ENCODE measurements at regions not wholly inside any gene's neighbourhood (a gene's known extent, or its start where the extent isn't known, plus 50 kb on each side); places are given as distances from the start of the nearest gene placed in this dataset.
"Not testable (repeated sequence)": the region's sequence is repeated elsewhere in the genome, so short reads cannot be mapped to it uniquely, and the experiment has no call there.

DNA sequence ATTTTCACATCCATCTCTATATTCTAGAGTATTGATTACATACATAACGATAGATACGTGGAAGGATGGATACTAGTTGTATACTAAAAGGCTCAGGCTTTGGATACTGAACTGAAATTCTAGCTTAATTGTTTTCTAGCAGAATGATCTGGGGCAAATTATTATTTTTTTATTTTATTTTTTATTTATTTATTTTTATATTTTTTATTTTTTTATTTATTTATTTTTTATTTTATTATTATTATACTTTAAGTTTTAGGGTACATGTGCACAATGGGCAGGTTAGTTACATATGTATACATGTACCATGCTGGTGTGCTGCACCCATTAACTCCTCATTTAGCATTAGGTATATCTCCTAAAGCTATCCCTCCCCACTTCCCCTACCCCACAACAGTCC, 432.6 kb upstream of the GRM7 start:
- DNase-seq (ENCODE audit: low spot score), result not testable (repeated sequence)

DNA sequence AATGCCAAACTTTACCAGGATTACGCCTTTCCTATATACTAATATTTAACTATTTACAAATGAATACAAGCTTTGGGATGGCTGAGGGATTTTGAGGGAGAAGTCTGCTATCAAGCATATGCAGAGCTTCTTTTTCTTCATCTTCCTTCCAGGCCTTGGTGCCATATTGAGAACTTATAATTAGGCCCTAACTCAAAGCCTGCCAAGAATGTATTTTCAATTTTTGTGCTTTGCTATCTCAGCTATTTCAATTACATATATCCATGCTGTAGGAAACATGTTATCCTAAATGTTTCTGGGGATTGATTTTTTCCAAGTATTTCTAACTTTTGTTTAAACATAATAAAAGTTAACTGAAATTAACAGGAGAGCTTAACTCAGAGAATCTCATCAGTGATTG, 425.0 kb upstream of the GRM7 start:
- no peak for DNase-seq (ENCODE audit: low spot score)

DNA sequence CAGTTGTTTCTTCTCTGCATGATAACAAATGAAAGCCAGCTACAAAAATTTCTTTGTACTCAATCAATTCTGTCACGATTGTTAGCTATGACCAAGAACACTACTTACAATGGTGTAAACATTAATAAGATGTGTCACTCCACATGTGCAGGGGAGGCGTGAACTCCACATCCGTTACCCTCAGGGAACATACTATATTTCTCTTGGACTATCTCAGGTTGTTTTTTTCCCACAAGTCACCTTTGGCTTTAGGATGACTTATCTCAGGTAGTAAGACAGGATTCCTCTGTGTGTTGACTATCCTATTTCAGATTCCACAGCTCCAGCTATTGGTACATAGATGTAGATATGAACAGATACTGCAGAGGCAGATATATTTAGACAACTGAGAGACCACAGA, 423.3 kb upstream of the GRM7 start:
- no peak for DNase-seq (ENCODE audit: low spot score)

DNA sequence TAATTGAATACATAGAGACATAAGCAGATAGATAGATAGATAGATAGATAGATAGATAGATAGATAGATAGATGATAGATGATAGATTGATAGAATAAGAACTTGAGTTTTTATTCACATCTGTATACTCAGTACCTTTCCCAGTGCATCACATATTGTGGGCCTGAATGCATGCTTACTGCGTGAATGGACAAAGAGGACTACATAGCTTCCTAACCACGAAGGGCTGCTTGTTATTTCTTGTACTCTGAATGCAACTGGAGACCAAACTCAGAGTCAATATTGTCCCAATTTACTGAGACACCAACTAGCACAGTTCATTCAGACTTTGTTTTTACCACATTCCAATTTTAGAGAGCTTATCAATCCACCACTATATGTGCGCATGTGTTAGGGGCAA, 422.9 kb upstream of the GRM7 start:
- DNase-seq (ENCODE audit: low spot score), result no peak

DNA sequence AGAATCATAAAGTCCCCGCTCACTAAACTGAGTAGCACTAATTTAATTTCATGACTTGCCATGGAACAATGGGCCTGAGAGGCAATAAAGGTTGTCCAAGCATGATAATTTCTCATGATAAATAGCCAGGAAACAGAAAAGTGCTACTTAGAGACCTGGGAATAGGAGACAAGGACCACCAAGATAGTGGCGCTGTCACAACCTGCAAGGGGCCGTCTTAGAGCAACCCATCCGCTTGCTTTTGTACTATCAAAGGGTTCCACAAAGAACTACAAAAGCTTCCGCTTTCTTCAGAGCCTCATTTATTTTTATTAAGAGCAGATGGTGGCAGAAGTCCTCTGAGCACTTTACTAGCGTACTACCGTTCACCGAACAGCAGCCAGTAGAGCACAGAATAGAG, 421.7 kb upstream of the GRM7 start:
- DNase-seq (ENCODE audit: low spot score), result no peak

DNA sequence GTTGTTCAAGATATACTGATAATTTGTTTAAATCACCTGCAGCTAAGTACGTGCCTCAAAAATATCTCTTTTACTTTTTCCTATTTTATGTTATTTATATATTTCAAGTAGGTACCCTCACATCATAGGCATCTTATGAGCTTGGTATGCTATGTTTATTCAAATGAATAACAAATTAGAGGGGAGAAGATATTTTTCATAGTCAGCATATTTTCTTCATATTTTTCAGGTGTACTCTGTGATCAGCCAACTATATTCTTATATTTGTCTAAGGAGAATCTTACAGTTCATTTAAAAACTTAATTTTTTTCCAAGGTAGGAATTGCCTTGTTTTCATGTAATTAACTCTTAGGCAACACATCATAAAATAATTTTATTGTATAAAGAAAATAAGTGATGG, 421.1 kb upstream of the GRM7 start:
- no peak for DNase-seq (ENCODE audit: low spot score)

DNA sequence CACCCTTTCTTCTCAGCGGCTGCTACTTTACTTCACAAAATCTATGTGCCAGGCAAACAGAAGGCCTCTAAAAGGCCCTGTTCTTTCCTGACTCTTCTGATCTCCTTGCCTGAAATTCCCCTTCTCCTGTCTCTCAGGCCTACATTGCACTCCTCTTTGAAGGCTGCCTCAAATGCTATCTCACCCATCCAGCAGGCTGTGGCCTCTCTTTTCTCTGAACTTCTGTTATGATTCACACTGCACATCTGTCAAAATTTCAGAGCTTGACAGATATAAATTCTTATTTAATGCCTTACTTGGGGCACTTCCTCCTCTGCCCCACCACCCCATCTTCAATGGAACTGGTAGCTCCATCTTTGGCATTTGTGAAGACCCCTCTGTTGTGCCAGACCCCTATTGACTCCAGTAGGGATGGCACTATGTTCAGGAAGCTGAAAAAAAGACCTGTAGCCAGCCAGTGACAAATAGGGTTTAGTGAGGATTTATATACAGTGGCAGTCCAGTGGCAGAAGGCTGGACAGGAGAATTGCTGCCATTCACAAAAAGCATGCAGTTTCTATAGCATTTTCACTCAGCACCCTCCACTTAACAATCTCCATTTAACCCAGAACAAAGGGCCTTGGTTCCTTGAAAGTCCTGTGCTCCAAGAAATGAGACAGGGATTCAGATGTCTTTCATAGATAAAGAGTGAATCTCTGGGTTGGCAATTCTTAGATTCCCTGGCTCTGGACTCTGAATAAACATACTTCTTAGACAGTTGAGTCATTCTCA, 415.8 kb upstream of the GRM7 start:
- no peak for DNase-seq (ENCODE audit: low spot score)

DNA sequence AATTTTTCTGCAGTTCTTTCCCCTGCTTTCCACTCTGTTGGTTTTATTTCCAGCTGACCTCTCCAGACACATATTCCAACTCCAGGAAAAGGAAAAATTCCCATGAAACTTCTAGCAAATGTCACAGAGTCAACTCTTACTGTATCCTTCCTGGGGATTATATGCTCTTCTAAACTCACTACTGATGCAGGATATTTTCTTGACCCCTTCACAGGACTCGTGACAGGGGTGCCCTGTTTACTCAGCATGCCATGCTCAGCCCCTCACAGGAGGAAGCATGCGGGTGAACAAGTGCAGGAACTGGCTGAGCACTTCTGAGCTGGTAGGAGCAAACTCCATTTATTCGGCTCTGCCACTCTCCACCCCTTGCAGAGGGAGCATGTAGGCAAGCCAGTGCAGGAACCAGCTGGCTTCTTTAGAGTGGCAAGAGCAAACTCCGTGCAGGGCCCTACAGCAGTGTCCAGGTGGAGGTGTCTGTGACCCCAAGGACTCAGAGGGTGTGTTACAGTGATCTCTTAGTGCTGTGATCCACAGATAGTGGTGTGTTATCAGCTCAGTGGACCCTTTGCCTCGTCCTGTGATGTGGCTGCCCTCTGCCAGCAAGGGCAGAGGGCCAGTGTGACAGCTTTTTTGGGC, 413.6 kb upstream of the GRM7 start:
- DNase-seq (ENCODE audit: low spot score), result no peak

DNA sequence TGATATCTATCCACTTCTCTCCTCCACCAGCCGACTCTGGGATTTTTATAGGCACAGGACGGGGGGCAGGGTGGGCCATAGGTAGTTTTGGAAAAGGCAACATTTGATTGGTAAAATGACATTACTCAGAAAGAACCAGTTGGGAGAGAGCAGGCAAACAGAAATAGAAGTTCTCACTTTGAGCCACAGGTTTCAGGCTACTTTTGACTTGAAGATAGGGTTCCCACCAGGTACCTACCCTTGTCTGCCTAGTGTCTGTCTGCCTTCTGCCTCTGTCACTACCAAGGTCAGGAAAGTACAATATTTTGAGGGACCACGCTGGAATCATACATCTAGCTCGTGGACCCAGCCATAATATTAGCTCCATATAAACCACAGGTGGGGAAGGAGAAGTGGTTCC, 412.9 kb upstream of the GRM7 start:
- DNase-seq (ENCODE audit: low spot score), result no peak

DNA sequence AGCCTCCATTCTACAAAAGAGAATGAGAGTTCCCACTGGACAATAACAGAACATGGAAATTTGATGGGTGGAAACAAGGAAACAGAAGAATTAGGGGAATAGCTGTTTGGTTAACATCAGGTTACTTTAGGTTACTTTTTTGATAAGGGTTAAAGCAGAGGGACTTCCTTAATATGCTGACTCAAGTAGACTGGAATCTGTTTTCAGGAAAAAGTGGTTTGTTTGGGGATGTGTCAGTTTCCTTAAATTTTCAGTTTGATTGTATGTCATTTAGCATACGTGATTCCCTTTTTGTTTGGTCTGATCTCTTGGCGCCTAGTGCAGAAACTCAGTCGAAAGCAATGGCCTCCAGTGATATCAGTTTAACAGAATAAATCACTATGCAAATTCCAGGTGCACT, 411.8 kb upstream of the GRM7 start:
- DNase-seq (ENCODE audit: low spot score), result no peak

DNA sequence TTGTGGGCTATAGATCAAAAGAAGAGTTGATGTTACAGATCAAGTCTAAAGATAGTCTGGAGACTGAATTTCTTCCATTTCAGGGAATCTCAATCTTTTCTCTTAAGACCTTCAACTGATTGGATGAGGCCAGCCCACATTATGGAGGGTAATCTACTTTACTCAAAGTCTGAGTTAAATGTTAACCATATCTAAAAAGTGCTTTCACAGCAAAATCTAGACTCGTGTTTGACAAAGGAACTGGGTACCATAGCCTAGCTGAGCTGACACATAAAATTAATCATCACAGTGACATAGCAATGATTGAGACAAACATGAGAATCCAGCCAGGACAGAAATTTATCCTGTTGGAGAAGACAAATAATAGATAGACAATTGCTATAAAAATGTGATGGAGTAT, 407.9 kb upstream of the GRM7 start:
- DNase-seq (ENCODE audit: low spot score), result no peak

DNA sequence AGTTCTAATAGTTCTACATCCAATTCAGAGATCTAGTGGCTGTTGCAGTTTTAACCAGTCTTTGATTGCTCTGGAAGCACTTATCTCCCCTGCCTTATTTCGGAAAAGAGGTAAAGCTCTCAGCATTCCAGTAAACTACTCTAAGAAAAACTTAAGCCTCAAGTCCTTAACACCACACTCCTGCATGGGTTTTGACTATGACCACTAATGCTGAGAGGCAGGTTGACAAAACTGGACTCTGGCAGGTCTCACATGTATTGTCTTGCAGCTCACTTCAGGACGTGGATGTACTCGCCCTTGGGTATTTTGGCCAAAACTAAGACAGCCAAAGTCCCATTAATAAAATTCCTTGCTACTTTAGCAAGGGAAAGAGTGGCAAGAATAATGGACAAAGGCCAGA, 405.9 kb upstream of the GRM7 start:
- DNase-seq (ENCODE audit: low spot score), result no peak

DNA sequence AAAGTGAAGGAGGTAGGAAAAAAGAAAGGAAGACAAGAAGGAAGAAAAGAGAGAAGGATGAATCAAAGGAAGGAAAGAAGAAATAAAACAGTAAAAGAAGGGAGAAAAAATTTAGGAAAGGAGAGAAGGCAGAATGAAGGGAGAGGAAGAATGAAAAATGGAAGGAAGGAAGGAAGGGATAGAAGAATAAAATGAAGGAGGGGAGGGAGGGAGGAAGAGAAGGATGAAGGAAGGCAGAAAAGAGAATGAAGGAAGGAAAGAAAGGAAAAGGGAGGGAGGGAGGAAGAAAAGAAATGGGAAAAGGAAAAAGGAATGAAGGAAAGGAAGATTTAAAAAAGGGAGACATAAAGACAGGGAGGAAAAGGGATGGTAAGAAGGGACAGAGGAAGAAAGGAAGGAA, 393.7 kb upstream of the GRM7 start:
- DNase-seq (ENCODE audit: low spot score), result no peak

DNA sequence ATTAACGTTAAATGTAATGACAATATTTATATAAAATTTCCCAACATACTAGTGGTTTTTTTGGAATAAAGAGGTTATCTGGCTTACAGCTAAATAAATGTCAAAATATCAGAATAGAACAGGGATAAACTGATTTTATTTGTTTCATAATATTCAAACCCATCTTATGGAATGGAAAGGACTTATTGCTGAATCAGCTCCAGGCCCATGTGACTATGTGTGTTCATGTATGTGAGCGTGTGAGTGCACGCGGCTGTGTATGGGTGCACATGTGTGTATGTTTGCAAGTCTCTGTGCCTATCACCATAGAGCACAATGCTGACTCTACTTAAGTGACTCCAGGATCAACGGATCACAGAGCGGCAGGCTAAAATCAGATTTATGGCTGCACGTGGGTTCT, 392.3 kb upstream of the GRM7 start:
- DNase-seq (ENCODE audit: low spot score), result no peak

DNA sequence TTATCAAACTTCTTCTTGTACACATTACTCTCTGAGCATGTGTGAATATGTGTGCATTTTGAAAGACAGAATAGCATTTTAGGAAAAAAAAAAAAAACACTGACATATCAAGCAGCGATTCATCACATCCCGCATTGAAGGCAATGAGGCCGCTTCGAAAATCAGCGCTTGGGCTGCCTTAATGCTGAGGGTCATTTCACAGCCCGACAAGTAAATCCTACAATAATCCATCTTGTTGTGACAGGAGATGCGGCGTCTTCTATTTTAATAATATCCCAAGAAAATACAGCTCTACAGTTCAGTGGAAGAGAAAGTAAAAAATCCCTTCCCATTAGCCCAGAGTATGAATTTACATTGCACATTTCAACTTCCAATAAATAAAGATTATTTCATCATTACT, 389.2 kb upstream of the GRM7 start:
- no peak for DNase-seq (ENCODE audit: low spot score)

DNA sequence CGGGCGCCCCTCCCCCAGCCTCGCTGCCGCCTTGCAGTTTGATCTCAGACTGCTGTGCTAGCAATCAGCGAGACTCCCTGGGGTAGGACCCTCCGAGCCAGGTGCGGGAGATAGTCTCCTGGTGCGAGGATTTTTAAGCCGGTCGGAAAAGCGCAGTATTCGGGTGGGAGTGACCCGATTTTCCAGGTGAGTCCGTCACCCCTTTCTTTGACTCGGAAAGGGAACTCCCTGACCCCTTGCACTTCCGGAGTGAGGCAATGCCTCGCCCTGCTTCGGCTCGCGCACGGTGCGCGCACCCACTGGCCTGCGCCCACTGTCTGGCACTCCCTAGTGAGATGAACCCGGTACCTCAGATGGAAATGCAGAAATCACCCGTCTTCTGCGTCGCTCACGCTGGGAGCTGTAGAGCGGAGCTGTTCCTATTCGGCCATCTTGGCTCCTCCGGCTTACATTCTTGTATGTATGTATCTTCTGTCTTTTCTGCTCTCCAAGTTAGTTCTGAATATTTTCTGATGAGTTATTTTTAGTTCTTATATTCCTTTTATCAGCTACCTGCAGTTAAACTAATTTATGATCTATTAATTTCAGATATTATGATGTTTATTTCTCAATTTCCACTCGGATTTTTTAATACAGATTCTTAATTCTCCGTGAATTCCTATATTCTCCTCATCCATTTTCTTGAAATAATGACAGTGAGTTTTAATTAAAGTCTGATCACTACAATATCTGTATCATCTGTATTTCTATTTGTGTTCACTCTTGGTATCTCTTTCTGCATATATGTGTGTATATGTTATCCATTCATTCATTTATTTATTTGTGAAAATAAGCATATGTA, 370.2 kb upstream of the GRM7 start:
- DNase-seq (ENCODE audit: low spot score), result not testable (repeated sequence)

DNA sequence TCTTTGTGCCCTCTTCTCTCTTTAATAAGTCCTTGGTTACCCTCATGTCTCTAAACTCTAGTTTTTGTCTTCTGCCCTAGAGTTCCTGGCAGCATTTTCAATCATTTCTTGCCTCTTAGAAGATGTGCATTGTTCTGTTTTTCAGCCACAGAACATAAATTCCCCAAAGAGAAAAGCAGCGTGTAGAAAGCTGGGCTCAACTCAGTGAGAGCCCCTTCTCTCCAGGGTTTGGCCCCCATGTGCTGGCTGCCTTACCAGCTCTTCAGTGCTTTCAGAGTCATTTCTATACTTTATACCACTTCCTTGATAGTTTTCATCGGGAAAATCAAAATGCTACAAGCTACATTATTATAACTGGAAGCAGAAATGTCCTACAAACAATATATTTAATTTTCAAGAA, 369.1 kb upstream of the GRM7 start:
- no peak for DNase-seq (ENCODE audit: low spot score)

DNA sequence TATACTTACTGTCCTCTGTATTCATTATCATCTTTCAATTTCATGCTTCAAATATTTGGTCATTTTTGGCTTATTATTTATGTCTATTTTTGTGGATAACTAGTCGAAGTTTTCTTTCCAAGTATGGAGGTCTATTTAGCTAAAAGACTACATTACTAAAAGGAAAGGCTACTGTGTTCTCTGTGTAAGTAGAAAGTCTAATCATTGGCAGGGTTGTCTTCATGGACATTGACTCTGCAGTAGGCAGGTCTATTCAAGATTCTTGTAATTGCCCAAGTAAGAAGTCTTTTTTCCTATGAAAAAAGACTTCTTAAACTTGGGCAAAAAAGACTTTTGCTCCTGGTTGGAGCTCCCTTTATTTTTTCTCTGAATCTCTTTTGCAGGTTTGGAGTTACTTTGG, 368.6 kb upstream of the GRM7 start:
- no peak for DNase-seq (ENCODE audit: low spot score)

DNA sequence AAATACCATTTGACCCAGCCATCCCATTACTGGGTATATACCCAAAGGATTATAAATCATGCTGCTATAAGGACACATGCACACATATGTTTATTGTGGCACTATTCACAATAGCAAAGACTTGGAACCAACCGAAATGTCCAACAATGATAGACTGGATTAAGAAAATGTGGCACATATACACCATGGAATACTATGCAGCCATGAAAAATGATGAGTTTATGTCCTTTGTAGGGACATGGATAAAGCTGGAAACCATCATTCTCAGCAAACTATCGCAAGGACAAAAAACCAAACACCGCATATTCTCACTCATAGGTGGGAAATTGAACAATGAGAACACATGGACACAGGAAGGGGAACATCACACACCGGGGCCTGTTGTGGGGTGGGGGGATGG, 362.0 kb upstream of the GRM7 start:
- DNase-seq (ENCODE audit: low spot score), result not testable (repeated sequence)

DNA sequence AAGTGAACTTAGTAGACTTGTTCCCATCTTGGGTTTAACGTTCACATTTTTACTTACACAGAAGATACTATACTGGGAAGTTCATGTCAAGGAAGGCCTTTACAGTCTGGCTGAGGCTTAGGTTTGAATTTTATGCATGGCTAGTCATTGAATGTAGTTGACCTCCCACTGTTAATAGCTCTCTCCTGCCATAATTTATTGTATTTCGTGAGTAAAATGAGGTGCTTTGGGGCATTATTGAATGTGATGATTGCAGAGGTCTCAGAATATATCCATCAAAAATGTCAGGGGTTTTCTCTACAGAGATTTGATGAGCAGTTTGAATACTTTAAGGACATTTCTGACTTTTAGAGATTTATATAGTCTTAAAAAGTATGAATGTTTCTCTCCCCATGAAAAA, 356.6 kb upstream of the GRM7 start:
- no peak for DNase-seq (ENCODE audit: low spot score)

DNA sequence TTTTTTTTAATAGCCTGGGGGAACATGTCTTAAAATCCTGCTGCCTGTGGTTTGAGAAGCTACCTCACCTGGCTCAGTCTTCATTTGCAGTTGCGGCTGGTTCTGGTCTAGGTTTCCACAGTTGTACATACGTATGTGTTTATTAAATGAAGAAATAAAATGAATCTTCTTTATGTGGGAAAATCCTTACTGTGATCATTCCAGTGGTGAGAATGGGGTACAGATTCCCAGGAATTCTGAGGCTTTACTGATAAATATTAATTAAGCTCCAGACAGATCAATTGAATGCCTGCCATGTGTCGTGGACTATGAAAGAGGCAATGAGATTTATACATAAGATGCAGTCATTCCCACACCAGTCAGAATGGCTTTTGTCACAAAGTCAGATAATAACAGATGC, 356.1 kb upstream of the GRM7 start:
- DNase-seq (ENCODE audit: low spot score), result no peak

DNA sequence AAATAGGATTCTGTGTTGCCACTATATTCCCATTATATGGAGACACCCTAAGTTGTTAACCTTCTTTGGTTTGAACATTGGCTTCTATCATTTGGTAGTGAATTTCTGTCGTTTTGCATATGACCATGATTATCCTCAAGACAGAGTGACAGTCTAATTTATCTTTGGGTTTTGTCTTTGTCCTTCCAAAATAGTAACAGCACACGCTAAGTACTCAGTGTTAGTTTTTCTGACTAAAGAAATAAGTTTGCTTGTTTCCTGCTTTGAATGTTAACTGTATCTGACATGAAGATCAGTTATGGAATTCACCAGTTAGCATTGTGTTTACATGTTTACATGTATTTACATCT, 352.5 kb upstream of the GRM7 start:
- no peak for DNase-seq (ENCODE audit: low spot score)

DNA sequence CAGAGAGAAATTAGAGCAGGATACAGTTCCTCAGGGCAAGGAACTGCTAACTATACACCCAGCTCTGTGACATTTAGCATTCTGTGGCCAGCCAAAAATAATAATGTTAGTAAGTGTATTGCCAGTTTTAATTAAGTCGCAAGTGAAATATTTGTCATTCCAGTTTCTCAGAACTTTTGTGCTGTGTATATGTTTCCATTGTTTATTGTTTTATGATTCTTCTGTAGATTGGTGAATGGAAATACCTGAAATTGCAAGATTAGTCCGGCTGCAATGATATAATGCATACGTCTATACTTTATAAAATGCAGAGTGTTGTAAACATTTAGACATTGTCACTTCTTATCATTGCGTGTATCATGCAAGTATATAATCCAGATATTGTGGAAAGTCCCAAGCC, 351.3 kb upstream of the GRM7 start:
- DNase-seq (ENCODE audit: low spot score), result no peak
